ENCODE measurements at regions not wholly inside any gene's neighbourhood (a gene's known extent, or its start where the extent isn't known, plus 50 kb on each side); places are given as distances from the start of the nearest gene placed in this dataset.
"Not testable (repeated sequence)": the region's sequence is repeated elsewhere in the genome, so short reads cannot be mapped to it uniquely, and the experiment has no call there.

DNA sequence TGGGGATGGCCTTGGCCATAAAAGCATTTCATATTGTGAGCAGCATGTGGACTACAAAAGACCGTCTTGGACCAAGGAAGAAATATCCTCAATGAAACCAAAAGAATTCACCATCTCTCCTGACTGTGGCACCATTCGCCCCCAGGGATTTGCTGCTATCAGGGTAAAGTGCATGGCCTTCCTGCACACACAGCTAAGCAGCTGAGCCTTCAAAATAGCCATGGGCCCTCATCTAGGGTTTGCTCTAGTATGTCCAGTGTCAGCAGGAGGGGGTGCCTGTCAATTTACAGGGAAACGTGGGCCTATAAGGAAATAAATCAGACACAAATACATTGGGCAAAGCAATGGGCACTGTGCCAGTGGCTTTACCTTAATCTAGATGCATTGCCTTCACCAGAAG, 296.6 kb upstream of the NBPF12 start:
- not testable (repeated sequence) for DNase-seq (ENCODE audit: low read depth in 2 of 2)

DNA sequence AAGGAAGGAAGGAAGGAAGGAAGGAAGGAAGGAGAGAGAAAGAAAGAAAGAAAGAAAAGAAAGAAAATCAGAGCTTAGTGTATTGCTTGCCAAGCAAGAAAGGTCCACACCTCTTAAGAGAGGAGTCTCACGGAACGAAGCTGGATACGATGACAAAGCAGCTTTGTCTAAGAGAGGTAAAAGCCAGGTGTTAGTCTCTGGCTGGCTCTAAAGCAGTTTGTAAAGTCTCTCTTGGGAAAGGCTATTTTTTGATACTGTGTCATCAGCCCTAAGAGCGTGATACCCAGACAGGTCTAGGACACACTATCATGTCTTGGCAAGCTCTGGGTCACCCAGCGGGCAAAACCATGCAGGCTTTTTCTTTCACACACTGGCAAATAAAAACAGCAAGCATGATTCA, 297.5 kb upstream of the NBPF12 start:
- DNase-seq (ENCODE audit: low read depth in 2 of 2), result not testable (repeated sequence)

DNA sequence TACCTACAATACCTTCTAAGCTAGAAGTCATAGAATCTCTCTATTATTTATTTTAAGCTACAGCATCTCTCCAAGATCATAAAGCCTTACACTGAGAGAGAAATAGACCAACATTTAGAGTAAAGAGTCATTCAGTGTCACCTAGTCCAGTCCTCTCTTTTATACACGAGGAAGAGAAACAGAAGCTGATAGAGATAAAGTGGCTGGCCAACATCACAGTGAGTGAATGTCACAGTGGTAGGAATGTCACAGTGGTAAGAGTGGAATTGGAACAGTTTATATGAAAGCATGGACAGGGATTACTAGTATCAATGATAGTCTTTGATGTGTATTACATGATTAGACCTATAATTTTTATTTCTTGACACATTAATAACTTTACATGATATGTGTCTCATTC, 307.8 kb upstream of the NBPF12 start:
- DNase-seq (ENCODE audit: low read depth in 2 of 2), result not testable (repeated sequence)

DNA sequence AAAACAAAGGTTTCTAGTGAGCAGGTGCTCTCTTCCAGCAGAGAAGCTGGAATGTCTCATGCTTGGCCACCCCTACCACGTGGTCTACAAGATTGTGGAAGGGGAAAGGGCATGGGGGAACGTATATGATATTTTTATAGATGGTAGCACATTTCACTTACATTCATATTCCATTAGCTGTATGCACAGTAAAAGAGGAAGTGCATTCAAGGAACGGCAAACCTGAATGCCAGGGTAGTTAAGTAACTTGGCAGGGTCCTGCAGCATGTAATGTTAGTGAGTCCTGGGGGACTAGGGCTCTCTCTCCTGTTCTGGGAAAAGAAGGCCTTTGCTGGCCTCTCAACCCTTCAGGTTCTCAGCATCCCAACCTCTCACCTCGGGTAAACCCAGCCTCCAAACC, 319.5 kb upstream of the NBPF12 start:
- not testable (repeated sequence) for DNase-seq (ENCODE audit: low read depth in 2 of 2)

DNA sequence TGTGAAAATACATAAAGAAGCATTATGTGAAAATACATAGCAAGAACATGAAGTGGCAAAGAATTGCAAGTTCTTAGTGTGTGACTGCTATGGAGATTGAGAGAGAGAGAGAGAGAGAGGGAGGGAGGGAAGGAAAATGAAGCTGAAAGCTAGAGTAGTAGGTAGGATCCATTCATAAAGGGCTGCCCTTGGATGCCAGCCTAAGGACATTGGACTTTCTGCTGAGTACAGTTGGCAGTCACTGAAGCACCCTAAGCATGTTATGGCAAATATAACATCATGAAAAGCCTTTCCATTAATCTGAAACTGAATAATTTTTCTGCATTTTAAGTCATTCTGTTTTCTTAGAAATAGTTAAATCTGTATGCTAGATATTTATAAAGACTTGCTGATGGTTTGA, 333.4 kb upstream of the NBPF12 start:
- not testable (repeated sequence) for DNase-seq (ENCODE audit: low read depth in 2 of 2)

- not testable (repeated sequence) for DNase-seq (ENCODE audit: low read depth in 2 of 2)
Measured at GRCh38 chr1:146600720-146601307, 337.3 kb upstream of the NBPF12 start.

- DNase-seq (ENCODE audit: low read depth in 2 of 2), result not testable (repeated sequence)
Measured at GRCh38 chr1:146599906-146600305, 338.2 kb upstream of the NBPF12 start.

GRCh38 chr1:146581229-146581628, 352.4 kb upstream of the NOTCH2NLA start:
- not testable (repeated sequence) for DNase-seq (ENCODE audit: low read depth in 2 of 2)

DNA sequence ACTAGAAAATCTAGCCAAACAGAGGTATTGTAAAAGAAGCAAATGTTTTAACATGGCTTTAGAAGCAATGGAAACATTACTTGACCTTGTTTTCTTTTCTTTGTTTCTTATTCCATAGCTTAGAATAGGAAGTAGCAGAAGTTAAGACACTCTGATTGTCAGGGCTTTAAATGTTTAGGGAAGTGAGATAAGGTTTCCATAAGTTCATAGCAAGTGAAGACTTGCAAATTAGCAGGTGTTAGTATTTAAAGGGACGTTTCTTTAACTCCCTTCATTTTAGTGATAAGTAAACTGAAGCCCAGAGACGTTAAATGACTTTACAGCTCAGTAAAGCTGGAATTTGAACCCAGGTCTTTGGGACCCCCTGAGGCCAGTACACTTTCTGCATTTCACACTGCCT, 338.7 kb upstream of the NOTCH2NLA start:
- DNase-seq (ENCODE audit: low read depth in 2 of 2), result not testable (repeated sequence)

- not testable (repeated sequence) for DNase-seq (ENCODE audit: low read depth in 2 of 2)
Measured at GRCh38 chr1:146558032-146558431, 329.2 kb upstream of the NOTCH2NLA start.

- DNase-seq (ENCODE audit: low read depth in 2 of 2), result not testable (repeated sequence)
Measured at GRCh38 chr1:146556405-146556804, 327.6 kb upstream of the NOTCH2NLA start.

DNA sequence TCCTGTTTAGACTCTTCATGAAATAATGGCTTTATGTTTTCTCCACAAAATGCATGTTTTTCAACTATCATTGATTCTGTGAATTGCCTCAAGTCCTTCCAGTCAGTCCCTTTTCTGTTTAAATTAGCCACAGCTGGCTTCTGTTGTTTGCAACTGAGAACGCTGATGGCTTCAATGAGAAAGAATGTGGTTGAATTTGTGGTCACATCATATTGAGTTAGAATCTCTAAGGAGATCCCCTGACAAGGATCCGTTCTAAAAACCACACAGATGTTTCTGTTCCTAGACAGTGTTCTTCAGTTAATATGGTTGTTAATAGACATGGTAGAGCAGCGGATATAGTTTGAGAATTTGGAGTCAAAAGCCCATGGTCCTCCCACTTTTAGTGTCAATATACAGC, 323.6 kb upstream of the NOTCH2NLA start:
- DNase-seq (ENCODE audit: low read depth in 2 of 2), result not testable (repeated sequence)

DNA sequence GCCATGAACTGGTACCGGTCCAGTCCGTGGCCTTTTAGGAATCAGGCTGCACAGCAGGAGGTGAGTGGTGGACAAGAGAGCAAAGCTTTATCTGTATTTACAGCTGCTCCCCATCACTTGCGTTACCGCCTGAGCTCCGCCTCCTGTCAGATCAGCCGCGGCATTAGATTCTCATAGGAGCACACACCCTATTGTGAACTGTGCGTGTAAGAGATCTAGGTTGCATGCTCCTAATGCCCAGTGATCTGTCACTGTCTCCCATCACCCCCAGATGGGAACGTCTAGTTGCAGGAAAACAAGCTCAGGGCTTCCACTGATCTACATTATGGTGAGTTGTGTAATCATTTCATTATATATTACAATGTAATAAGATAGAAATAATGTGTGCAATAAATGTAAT, 319.9 kb upstream of the NOTCH2NLA start:
- DNase-seq (ENCODE audit: low read depth in 2 of 2), result not testable (repeated sequence)

GRCh38 chr1:146546189-146546588, 317.4 kb upstream of the NOTCH2NLA start:
- not testable (repeated sequence) for DNase-seq (ENCODE audit: low read depth in 2 of 2)

DNA sequence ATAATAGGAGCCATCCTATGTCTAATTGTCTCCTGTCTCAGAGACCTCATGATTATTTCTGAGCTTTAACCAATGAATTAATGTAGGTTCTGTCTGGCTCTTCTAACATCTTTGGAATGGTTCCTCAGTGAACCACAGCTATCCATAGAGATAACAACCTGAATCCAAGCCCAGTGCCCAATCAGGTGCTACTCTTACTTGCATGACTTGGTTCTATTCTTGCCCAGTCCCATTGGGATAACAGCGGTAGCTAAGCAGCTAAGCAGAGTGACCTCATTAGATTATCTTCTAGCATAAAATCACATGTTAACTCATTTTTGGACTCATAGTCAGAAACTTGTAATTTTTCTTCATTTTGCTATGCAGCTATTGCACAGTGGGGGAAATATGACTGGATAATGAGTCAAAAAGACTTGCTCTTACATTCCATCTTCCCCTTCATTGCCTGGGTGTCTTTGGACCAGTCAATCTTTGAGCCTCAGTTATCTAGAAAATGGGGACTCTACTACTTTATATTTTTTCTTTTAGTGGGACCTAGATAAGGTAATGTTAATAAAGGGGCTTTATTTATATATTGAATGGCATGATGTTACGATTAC, 309.1 kb upstream of the NOTCH2NLA start:
- DNase-seq (ENCODE audit: low read depth in 2 of 2), result not testable (repeated sequence)

- not testable (repeated sequence) for DNase-seq (ENCODE audit: low read depth in 2 of 2)
Measured at GRCh38 chr1:146536028-146536427, 307.2 kb upstream of the NOTCH2NLA start.

DNA sequence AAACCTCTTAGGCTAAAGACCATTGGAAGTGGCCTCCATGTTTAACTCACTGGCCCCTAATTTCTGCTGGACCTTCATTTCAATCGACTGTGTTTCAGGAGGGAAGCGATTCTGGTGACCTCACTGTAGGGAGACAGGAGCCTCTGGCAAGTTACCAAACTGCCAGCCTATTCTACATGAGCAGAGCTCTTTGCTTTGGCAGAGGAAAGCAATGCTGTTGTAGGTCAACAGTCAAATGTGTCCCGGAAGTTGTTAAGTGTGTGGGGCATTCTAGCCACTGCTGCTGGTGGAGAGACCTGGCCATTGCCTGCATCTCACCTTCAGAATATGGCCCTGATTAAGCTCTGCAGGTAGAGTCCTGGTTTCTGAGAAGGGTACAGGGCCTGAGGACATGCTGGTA, 306.8 kb upstream of the NOTCH2NLA start:
- not testable (repeated sequence) for DNase-seq (ENCODE audit: low read depth in 2 of 2)

DNA sequence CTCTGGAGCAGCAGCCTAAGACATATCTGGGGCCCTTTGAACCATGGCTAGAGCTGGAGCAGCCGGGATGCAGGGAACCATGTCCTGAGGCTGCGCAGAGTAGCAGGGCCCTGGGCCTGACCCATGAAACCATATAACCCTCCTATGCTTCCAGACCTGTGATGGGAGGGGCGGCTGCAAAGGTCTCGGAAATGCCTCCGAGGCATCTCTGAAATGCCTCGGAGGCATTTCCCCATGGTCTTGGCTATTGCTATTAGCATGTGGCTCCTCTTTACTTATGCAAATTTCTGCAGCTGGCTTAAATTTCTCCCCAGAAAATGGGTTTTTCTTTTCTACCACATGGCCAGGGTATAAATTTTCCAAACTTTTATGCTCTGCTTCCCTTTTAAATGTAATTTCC, 302.1 kb upstream of the NOTCH2NLA start:
- DNase-seq (ENCODE audit: low read depth in 2 of 2), result not testable (repeated sequence)

- DNase-seq (ENCODE audit: low read depth in 2 of 2), result not testable (repeated sequence)
Measured at GRCh38 chr1:146522812-146523211, 294.0 kb upstream of the NOTCH2NLA start.

DNA sequence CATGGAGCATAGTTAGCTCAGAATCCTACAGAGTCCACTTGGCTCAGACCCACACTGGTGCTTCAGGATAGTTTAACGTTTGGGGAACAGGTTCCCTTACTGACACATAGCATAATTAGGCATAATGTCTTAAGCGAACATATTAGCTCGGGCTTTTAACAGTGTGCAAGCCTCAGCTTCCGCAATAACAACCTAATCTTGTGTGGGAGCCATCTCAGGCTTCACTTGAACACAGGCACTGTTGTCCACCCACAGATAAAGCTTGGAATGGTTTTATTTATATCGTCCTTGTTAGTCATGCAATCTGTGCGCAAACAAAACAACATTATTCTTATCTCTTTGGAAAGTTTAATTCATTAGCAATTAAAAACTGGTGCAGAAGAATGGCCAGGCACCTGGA, 293.5 kb upstream of the NOTCH2NLA start:
- DNase-seq (ENCODE audit: low read depth in 2 of 2), result not testable (repeated sequence)

DNA sequence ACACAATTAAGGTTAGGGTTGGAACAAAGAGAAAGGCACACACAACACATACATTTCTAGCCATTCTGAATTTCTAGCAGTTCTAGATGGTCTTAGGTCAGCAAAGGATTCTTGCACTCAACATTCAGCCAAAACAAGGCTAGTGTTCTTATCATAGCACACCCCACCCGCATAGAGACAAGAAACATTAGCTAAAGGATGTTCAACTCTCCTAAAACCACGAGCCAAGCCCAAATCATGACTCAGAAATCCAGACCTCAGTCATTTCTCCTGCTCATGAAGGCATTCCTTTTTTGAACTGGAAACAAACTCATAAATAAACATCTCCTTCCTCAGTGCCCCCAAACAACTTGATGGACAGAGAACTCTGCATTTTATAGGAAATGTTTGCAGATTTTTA, 293.0 kb upstream of the NOTCH2NLA start:
- not testable (repeated sequence) for DNase-seq (ENCODE audit: low read depth in 2 of 2)

- not testable (repeated sequence) for DNase-seq (ENCODE audit: low read depth in 2 of 2)
Measured at GRCh38 chr1:146513754-146514153, 284.9 kb upstream of the NOTCH2NLA start.

DNA sequence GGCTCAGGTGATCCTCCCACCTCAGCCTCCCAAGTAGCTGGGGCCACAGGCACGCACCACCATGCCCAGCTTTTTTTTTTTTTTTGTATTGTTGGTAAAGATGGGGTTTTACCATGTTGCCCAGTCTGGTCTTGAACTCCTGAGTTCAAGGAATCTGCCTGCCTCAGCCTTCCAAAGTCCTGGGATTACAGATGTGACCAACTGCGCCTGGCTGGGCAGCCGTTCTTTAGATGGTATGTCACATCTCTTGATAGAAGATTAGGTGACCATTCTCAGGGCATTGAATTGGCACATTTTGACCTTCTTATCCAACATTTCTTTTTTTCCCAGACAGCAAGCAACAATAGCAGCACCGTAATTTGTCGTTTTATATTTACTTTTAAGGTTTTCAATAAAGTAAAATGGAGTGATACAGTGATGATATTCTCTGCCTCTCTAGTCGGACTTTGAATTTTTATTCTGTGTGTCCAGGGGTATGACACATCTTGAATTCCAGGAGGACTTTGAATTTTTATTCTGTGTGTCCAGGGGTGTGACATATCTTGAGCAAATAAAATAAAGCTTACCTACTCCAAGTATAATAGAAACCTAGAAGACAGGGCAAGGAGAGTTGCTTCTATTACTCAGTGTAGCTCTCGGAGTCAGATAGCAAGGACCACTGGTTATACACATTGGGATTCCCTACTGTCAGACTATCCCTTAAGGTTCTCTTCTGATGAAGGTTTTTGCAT, 282.4 kb upstream of the NOTCH2NLA start:
- DNase-seq (ENCODE audit: low read depth in 2 of 2), result not testable (repeated sequence)

All from stimulated activated CD4-positive, alpha-beta T cell treated with anti-CD3 and anti-CD28 coated beads, Interleukin-12 subunit alpha, Interleukin-12 subunit beta, amount 100 ng/mL, for 24 hours (primary cell).